H9 (cell line): ENCODE measurements at regions not wholly inside any gene's neighbourhood (a gene's known extent, or its start where the extent isn't known, plus 50 kb on each side); places are given as distances from the start of the nearest gene placed in this dataset.

Experiments used
- DNase-seq: peaks from one replicate; pipeline ENCODE4 v3.0.0-alpha.2; 2017
- H2AFZ ChIP-seq: one replicate; pipeline ENCODE4 v1.6.1; 2013; ENCODE audit warnings: mild to moderate bottlenecking, low read length, control low read depth, moderate library complexity
- H2AK5ac ChIP-seq: 2 replicates; pipeline ENCODE4 v1.6.1; 2013; ENCODE audit warnings: low read length, control low read depth, mixed read lengths; ENCODE audit not compliant: insufficient read length
- H2BK120ac ChIP-seq: one replicate; pipeline ENCODE4 v1.6.1; 2013; ENCODE audit warnings: low read depth, mild to moderate bottlenecking, low read length, control low read depth, inconsistent platforms; ENCODE audit not compliant: poor library complexity, severe bottlenecking
- H2BK12ac ChIP-seq: 2 replicates; pipeline ENCODE4 v1.6.1; 2013; ENCODE audit warnings: low read length, control low read depth, mixed read lengths, low read depth; ENCODE audit not compliant: insufficient read length
- H2BK15ac ChIP-seq: 2 replicates; pipeline ENCODE4 v1.6.1; 2013; ENCODE audit warnings: low read depth, low read length, control low read depth
- H2BK20ac ChIP-seq: one replicate; pipeline ENCODE4 v1.6.1; 2013; ENCODE audit warnings: low read depth, mild to moderate bottlenecking, low read length, control low read depth, inconsistent platforms; ENCODE audit not compliant: poor library complexity, severe bottlenecking
- H2BK5ac ChIP-seq: 2 replicates; pipeline ENCODE4 v1.6.1; 2013; ENCODE audit warnings: low read length, control low read depth, mixed read lengths; ENCODE audit not compliant: insufficient read length
- H3K14ac ChIP-seq: 2 replicates; pipeline ENCODE4 v1.6.1; 2013; ENCODE audit warnings: low read length, control low read depth; ENCODE audit not compliant: insufficient read depth
- H3K18ac ChIP-seq: 2 replicates; pipeline ENCODE4 v1.6.1; 2013; ENCODE audit warnings: low read depth, mild to moderate bottlenecking, mixed read lengths, low read length, control low read depth; ENCODE audit not compliant: insufficient read length
- H3K23ac ChIP-seq: 2 replicates; pipeline ENCODE4 v1.6.1; 2013; ENCODE audit warnings: low read length, control low read depth, mixed read lengths, low read depth; ENCODE audit not compliant: insufficient read length
- H3K23me2 ChIP-seq: 2 replicates; pipeline ENCODE4 v1.6.1; 2013; ENCODE audit warnings: low read depth, mild to moderate bottlenecking, mixed read lengths, low read length, control low read depth; ENCODE audit not compliant: insufficient read length, poor library complexity, severe bottlenecking
- H3K27ac ChIP-seq: 2 replicates; pipeline ENCODE4 v1.5.1; 2013; ENCODE audit warnings: low read length, control low read depth, mixed read lengths, low read depth; ENCODE audit not compliant: insufficient read length
- H3K27me3 ChIP-seq: 2 replicates; pipeline ENCODE4 v1.6.1; 2013; ENCODE audit warnings: low read length, control low read depth, inconsistent platforms; ENCODE audit not compliant: insufficient read depth
- H3K4ac ChIP-seq: 2 replicates; pipeline ENCODE4 v1.6.1; 2013; ENCODE audit warnings: low read depth, mild to moderate bottlenecking, control low read depth, inconsistent platforms, low read length, moderate library complexity
- H3K4me1 ChIP-seq: 2 replicates; pipeline ENCODE4 v1.6.1; 2013; ENCODE audit warnings: low read length, control low read depth, inconsistent platforms; ENCODE audit not compliant: insufficient read depth
- H3K4me2 ChIP-seq: 2 replicates; pipeline ENCODE4 v1.6.1; 2013; ENCODE audit warnings: low read length, control low read depth, mixed read lengths; ENCODE audit not compliant: insufficient read length, insufficient read depth
- H3K56ac ChIP-seq: 2 replicates; pipeline ENCODE4 v1.6.1; 2013; ENCODE audit warnings: low read depth, mild to moderate bottlenecking, mixed read lengths, low read length, control low read depth; ENCODE audit not compliant: insufficient read length
- H3K79me1 ChIP-seq: 2 replicates; pipeline ENCODE4 v1.6.1; 2013; ENCODE audit warnings: low read depth, mild to moderate bottlenecking, moderate library complexity, low read length, control low read depth, inconsistent platforms; ENCODE audit not compliant: insufficient read depth, poor library complexity, severe bottlenecking
- H3K79me2 ChIP-seq: 2 replicates; pipeline ENCODE4 v1.6.1; 2013; ENCODE audit warnings: low read length, control low read depth, inconsistent platforms; ENCODE audit not compliant: insufficient read depth
- H3K9ac ChIP-seq: 2 replicates; pipeline ENCODE4 v1.6.1; 2013; ENCODE audit warnings: low read length, control low read depth, mixed read lengths; ENCODE audit not compliant: insufficient read length; ENCODE audit errors: extremely low read depth
- H3K9me3 ChIP-seq: one replicate; pipeline ENCODE4 v1.6.1; 2013; ENCODE audit warnings: low read depth, low read length, inconsistent platforms; ENCODE audit not compliant: control insufficient read depth
- H3T11ph ChIP-seq: one replicate; pipeline ENCODE4 v1.6.1; 2013; ENCODE audit warnings: mild to moderate bottlenecking, low read length, control low read depth, inconsistent platforms
- H4K20me1 ChIP-seq: one replicate; pipeline ENCODE4 v1.6.1; 2013; ENCODE audit not compliant: control insufficient read depth, insufficient read length, insufficient read depth
- H4K5ac ChIP-seq: 2 replicates; pipeline ENCODE4 v1.6.1; 2013; ENCODE audit warnings: low read depth, mild to moderate bottlenecking, mixed read lengths, low read length, control low read depth; ENCODE audit not compliant: insufficient read length
- H4K8ac ChIP-seq: replicated peaks from 2 replicates; pipeline ENCODE4 v1.6.1; 2013; ENCODE audit warnings: low read length, control low read depth, mixed read lengths, low read depth; ENCODE audit not compliant: insufficient read length
- H4K91ac ChIP-seq: 2 replicates; pipeline ENCODE4 v1.6.1; 2013; ENCODE audit warnings: low read depth, mild to moderate bottlenecking, moderate library complexity, mixed read lengths, low read length, control low read depth; ENCODE audit not compliant: insufficient read length
- H3K27ac Mint-ChIP-seq, 3 experiments: 2 replicates in 2 of 3; 3 replicates in 1 of 3; pipeline ENCODE4 v1.8.0; 2020 to 2021; ENCODE audit warnings: mixed read lengths in 3 of 3, mild to moderate bottlenecking in 1 of 3, moderate library complexity in 1 of 3
- H3K27me3 Mint-ChIP-seq: 2 replicates; pipeline ENCODE4 v1.8.0; 2021; ENCODE audit warnings: low read depth, mild to moderate bottlenecking, moderate library complexity, mixed read lengths
- H3K36me3 Mint-ChIP-seq, 3 experiments: 2 replicates in 2 of 3; 3 replicates in 1 of 3; pipeline ENCODE4 v1.8.0; 2020 to 2021; ENCODE audit warnings: low read depth in 3 of 3, mixed read lengths in 3 of 3; ENCODE audit not compliant: insufficient read depth in 1 of 3
- H3K4me1 Mint-ChIP-seq, 2 experiments: 2 replicates each; pipeline ENCODE4 v1.8.0; 2020; ENCODE audit warnings: mixed read lengths in 2 of 2
- H3K4me3 Mint-ChIP-seq, 2 experiments: 2 replicates in 1 of 2; 3 replicates in 1 of 2; pipeline ENCODE4 v1.8.0; 2020 to 2021; ENCODE audit warnings: mild to moderate bottlenecking in 2 of 2, mixed read lengths in 2 of 2, moderate library complexity in 1 of 2
- H3K9me3 Mint-ChIP-seq, 2 experiments: 2 replicates in 1 of 2; 3 replicates in 1 of 2; pipeline ENCODE4 v1.8.0; 2020; ENCODE audit warnings: mild to moderate bottlenecking in 2 of 2, mixed read lengths in 2 of 2, moderate library complexity in 1 of 2
- whole genome bisulfite sequencing: extraction: QIAGEN DNeasy Blood & Tissue Kit; methylation state at CpG from one replicate; pipeline ENCODE4 v1.1.7; 2013; ENCODE audit warnings: missing lambda C conversion rate, low lambda C conversion rate, mixed read lengths; ENCODE audit not compliant: insufficient read length; ENCODE audit errors: extremely low coverage; 5-methylcytosine and 5-hydroxymethylcytosine counted together
- TF ChIP-seq, protein P1 (sequence below): fragments of 200-600 bp; sonication (generic); conservative IDR thresholded peaks from 3 replicates; pipeline ENCODE4 v1.8.0; 2021; ENCODE audit warnings: antibody characterized with exemption, mild to moderate bottlenecking

DNA sequence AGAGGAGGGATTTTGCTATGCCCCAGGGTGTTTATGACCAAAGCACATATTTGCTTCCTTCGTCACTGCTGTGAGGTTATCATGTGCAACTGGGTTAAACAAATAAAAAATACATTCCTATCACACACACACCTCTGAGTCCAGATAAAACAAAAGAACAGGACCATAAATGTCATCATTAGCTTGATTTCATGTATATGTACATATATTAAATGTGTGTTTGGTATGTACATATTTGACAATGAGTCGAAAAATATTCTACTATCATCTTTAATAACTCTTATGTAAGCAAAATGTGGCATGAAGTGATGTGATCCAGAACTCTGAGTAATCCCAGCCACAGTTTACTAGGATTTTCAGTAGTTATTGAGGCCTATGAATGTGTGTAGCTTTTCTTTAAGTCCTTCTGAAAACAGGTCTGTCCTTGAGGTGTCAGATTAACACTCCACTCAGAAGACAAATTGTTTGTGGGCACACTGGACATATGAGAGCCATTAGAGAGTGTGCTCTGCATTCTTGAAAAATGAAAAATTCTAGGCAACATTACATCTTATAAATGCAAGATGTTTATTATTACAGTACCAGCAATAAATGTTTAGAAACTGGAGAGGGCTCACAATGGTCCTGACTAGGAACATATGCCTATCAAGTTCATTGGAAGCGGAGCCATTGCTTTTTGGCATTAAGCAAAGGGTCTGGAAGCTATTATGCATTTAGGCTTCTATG lies 335.1 kb upstream of the SEMA3A start:
- H3K4me2 ChIP-seq = no peak overlapping the region
- no peak overlapping the region for H2AFZ ChIP-seq
- DNase-seq = no peak
- no peaks in the 10 kb centered on the region for H3K27me3 ChIP-seq
- TF ChIP-seq, protein P1, sequence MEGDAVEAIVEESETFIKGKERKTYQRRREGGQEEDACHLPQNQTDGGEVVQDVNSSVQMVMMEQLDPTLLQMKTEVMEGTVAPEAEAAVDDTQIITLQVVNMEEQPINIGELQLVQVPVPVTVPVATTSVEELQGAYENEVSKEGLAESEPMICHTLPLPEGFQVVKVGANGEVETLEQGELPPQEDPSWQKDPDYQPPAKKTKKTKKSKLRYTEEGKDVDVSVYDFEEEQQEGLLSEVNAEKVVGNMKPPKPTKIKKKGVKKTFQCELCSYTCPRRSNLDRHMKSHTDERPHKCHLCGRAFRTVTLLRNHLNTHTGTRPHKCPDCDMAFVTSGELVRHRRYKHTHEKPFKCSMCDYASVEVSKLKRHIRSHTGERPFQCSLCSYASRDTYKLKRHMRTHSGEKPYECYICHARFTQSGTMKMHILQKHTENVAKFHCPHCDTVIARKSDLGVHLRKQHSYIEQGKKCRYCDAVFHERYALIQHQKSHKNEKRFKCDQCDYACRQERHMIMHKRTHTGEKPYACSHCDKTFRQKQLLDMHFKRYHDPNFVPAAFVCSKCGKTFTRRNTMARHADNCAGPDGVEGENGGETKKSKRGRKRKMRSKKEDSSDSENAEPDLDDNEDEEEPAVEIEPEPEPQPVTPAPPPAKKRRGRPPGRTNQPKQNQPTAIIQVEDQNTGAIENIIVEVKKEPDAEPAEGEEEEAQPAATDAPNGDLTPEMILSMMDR = no peak
- H2BK20ac ChIP-seq = no peak overlapping the region
- H3K23ac ChIP-seq = no peak overlapping the region
- H3K27ac Mint-ChIP-seq = peak overlapping the region in 1 of 3 experiments; percentile 26; a peak in 1 of 7 replicates
- no peaks in the 10 kb centered on the region for H3K4me1 ChIP-seq
- no peak overlapping the region for H3K27ac ChIP-seq
- no peak overlapping the region for H4K91ac ChIP-seq
- H2BK12ac ChIP-seq = no peak overlapping the region
- no peak overlapping the region for H4K5ac ChIP-seq
- peaks cover 14 to 17% of the 10 kb centered on the region in 2 experiments for H3K4me1 Mint-ChIP-seq
- H3K9ac ChIP-seq = no peak overlapping the region
- no peak overlapping the region for H2BK5ac ChIP-seq
- H3K79me1 ChIP-seq = no peaks in the 10 kb centered on the region
- H2BK15ac ChIP-seq = no peak overlapping the region
- no peak overlapping the region for H3K14ac ChIP-seq
- no peaks in the 10 kb centered on the region for H4K20me1 ChIP-seq
- H3K79me2 ChIP-seq = no peaks in the 10 kb centered on the region
- H3K9me3 ChIP-seq = no peaks in the 10 kb centered on the region
- no peak overlapping the region for H3K4ac ChIP-seq
- no peak overlapping the region for H3K56ac ChIP-seq
- H3K27me3 Mint-ChIP-seq = no peaks in the 10 kb centered on the region
- no peaks in the 10 kb centered on the region for H3K36me3 Mint-ChIP-seq
- no peak overlapping the region for H2BK120ac ChIP-seq
- H3K18ac ChIP-seq = no peak overlapping the region
- H3K23me2 ChIP-seq = no peaks in the 10 kb centered on the region
- no peak overlapping the region for H3K4me3 Mint-ChIP-seq
- H3K9me3 Mint-ChIP-seq = no peaks in the 10 kb centered on the region
- no peak overlapping the region for H3T11ph ChIP-seq
- WGBS = no CpG with 5 or more reads among the region's 3 CpGs
- no peak overlapping the region for H2AK5ac ChIP-seq
- no peak overlapping the region for H4K8ac ChIP-seq
